ENCODE measurements at regions not wholly inside any gene's neighbourhood (a gene's known extent, or its start where the extent isn't known, plus 50 kb on each side); places are given as distances from the start of the nearest gene placed in this dataset.

- TF ChIP-seq ZNF609 (CRISPR knock-in tag; IDR thresholded peaks at IDR 0.05; ENCODE audit: borderline replicate concordance) = no peak
- TF ChIP-seq, protein P1, sequence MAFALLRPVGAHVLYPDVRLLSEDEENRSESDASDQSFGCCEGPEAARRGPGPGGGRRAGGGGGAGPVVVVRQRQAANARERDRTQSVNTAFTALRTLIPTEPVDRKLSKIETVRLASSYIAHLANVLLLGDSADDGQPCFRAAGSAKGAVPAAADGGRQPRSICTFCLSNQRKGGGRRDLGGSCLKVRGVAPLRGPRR (CRISPR knock-in tag; IDR thresholded peaks at IDR 0.05) = no peak
- no peak for TF ChIP-seq HINFP (tag; conservative IDR thresholded peaks at IDR 0.05; ENCODE audit: low read depth)
- TF ChIP-seq, protein P2, sequence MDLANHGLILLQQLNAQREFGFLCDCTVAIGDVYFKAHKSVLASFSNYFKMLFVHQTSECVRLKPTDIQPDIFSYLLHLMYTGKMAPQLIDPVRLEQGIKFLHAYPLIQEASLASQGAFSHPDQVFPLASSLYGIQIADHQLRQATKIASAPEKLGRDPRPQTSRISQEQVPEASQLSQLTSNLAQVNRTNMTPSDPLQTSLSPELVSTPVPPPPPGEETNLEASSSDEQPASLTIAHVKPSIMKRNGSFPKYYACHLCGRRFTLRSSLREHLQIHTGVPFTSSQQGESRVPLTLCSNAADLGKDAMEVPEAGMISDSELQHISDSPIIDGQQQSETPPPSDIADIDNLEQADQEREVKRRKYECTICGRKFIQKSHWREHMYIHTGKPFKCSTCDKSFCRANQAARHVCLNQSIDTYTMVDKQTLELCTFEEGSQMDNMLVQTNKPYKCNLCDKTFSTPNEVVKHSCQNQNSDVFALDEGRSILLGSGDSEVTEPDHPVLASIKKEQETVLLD (IDR thresholded peaks at IDR 0.05) = no peak
- TF ChIP-seq RBM25 (IDR thresholded peaks at IDR 0.05; ENCODE audit: low read depth, low read length, severe bottlenecking) = no peak
- TF ChIP-seq ARID2 (IDR thresholded peaks at IDR 0.05) = no peak
- TF ChIP-seq TEAD1 (CRISPR knock-in tag; IDR thresholded peaks at IDR 0.05) = no peak
- TF ChIP-seq KAT8 (IDR thresholded peaks at IDR 0.05; ENCODE audit: low read depth) = no peak
- TF ChIP-seq, protein P3, sequence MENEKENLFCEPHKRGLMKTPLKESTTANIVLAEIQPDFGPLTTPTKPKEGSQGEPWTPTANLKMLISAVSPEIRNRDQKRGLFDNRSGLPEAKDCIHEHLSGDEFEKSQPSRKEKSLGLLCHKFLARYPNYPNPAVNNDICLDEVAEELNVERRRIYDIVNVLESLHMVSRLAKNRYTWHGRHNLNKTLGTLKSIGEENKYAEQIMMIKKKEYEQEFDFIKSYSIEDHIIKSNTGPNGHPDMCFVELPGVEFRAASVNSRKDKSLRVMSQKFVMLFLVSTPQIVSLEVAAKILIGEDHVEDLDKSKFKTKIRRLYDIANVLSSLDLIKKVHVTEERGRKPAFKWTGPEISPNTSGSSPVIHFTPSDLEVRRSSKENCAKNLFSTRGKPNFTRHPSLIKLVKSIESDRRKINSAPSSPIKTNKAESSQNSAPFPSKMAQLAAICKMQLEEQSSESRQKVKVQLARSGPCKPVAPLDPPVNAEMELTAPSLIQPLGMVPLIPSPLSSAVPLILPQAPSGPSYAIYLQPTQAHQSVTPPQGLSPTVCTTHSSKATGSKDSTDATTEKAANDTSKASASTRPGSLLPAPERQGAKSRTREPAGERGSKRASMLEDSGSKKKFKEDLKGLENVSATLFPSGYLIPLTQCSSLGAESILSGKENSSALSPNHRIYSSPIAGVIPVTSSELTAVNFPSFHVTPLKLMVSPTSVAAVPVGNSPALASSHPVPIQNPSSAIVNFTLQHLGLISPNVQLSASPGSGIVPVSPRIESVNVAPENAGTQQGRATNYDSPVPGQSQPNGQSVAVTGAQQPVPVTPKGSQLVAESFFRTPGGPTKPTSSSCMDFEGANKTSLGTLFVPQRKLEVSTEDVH (IDR thresholded peaks at IDR 0.05; ENCODE audit: low read depth, partially characterized antibody) = no peak
- no peak for TF ChIP-seq NR1H2 (CRISPR knock-in tag; IDR thresholded peaks at IDR 0.05)
Observed at GRCh38 chr2:186159101-186159500, 327.0 kb upstream of the ZC3H15 start (continued).
